COR-L47 (cell line): ENCODE measurements at regions not wholly inside any gene's neighbourhood (a gene's known extent, or its start where the extent isn't known, plus 50 kb on each side); places are given as distances from the start of the nearest gene placed in this dataset.
A peak's percentile ranks its signal among the peaks of the same experiment; 100 is the strongest.
"Not testable (repeated sequence)": the region's sequence is repeated elsewhere in the genome, so short reads cannot be mapped to it uniquely, and the experiment has no call there.

Experiments
- DNase-seq: peaks from one replicate; lab custom pipeline; 2025; lab: John Stamatoyannopoulos, UW

- DNase-seq = no peak
Observed at GRCh38 chr4:81723019-81723884, 251.5 kb upstream of the RASGEF1B start.

DNA sequence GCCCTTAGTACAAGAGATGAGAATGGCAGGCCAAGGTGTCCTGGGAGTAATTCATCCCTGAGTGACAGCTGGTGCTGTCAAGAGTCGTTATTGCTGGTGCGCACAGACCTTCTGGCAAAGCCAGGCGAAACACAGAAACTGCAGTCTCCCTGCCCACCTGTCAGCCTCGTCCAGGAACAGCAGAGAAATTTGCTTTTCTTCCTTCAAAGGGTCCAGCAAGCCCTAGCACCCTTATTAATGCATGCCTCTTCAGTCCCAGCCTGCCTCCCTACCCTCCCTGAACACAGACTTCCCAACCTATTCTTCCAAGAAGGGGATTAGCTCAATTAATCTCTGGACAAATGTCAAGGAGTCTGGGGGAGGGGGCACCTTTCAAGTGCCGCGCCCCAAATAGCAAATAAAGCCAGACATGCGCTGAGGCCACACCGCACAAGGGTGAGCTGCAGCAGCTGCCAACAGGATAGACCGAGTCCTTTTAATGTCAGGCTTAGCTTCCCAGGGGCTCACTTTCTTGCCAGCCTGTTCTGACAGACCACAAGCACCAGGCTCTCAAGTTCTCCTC, 250.7 kb upstream of the RASGEF1B start:
- DNase-seq = no peak

DNA sequence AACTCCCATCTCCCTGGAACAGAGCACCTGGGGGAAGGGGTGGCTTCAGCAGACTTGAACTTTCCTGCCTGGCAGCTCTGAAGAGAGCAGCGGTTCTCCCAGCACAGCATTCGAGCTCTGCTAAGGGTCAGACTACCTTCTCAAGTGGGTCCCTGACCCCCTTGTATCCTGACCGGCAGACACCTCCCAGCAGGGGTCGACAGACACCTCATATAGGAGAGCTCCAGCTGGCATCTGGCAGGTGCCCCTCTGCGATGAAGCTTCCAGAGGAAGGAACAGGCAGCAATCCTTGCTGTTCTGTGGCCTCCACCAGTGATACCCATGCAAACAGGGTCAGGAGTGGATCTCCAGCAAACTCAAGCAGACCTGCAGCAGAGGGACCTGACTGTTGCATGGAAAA, 244.1 kb upstream of the RASGEF1B start:
- no peak for DNase-seq

DNA sequence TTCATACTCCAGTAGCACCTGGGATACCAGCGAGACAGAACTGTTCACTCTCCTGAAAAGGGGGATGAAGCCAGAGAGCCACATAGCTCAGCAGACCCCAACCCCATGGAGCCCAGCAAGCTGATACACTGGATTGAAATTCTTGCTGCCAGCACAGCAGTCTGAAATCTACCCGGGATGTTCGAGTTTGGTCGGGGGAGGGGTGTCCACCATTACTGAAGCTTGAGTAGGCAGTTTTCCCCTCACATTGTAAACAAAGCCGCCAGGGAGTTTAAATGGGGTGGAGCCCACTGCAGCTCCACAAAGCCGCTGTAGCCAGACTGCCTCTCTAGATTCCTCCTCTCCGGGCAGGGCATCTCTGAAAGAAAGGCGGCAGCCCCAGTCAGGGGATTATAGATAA, 243.7 kb upstream of the RASGEF1B start:
- DNase-seq = not testable (repeated sequence)

DNA sequence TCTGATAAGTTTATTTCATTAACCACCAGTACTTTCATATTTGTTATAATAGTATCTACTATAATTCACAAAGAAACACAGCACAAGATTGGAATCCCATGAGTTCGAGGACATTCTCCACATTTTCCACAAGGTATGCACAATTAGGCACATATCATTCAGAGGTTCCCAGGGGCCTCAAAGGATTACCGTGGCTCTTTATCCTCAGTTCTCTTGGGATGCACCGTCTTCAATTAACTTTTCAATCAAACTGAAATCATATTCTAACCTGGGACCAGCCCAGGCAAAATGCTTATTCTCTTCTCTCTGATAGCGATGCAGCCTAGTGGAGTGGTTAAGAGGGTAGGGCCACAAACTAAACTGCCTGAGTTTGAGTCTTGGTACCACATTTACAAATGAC, 242.6 kb upstream of the RASGEF1B start:
- no peak for DNase-seq

GRCh38 chr4:81712714-81713113, 241.0 kb upstream of the RASGEF1B start:
- DNase-seq = no peak

- DNase-seq = no peak
Observed at GRCh38 chr4:81704461-81704860, 232.8 kb upstream of the RASGEF1B start.

GRCh38 chr4:81700189-81700588, 228.5 kb upstream of the RASGEF1B start:
- DNase-seq = no peak

DNA sequence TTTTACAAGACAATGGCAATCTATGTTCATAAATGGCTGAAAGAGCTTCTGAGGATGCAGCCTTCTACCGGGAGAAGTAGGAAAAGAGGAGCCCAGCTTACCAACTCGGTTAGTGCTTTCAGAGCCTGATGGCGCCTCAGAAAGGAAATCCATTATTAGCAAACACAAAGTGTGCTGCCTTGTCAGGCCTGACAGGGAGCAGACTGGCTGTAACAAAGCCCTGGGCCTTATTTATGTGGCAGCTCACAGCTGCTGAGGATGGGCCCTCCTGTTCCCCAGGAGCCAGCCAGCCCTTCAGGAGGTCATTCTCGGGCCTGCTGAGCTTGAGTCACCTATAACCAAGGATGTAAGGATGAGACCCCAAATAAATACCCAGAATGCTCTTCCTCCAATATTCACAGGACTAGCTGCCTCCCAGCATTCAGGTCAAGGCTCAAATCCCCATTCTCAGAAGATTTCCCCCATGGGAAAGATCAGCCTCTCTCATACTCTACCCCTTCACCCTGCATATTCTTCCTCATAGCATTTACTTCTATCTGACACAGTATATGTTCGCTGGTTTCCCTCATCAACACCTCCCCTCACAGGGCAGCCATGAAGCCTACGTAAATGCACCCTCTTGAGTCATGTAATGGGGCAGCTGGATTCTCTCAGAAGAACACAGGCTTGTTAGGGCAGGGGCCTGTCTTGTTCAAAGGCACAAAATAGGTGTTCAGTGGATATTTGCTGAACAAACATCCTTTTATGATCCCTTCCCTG, 227.0 kb upstream of the RASGEF1B start:
- no peak for DNase-seq

DNA sequence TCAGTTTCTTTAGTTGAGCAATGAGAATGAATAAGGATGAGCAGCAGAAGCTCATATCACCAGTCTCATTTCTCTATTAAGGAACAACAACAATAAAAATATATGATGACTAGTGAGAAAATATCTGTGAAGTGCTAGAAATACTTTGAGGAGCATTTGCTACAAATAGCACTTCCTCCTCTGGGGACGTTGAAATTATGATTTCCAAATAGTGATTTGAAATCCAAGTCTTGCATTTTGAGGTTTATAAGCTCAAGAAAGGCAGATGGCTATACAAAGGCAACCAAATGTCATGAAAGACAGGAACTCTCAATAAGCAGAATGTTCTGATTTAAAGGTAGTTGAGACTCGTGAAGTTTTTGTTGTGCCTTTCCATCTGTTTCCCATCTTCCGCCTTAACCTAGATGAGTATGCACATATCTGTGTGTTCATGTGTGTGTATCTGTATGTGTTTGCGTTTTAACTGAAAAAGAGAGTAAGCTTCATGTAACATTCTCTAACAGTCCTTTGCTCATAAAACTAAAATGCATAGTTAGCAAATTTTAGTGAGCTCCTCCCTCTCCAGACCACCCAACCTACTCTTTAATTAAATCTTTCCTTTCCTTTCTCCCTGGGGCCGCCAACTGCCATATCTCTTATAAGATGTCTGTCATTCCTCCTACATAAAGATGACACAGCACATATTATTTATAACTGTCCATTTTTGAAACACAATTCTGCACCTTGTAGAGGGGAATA, 222.6 kb upstream of the RASGEF1B start:
- no peak for DNase-seq

DNA sequence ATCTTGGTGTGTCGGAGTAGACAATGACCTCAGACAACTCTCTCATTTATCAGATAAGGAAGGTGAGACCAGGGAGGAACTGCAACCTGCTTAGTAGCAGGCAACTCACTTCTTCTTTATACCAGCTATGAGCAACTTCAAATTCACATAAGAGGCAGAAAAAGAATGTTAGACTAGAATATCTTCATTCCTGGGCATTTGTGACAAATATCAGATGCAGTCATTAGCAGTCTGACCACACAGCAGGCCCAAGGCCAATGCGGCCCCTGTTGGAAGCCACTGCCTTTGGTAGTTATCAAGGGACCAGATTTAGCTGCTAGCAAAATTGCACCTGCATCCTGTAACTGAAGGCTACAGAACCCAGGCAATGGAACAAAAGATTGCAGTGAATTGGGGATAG, 219.2 kb upstream of the RASGEF1B start:
- no peak for DNase-seq

DNA sequence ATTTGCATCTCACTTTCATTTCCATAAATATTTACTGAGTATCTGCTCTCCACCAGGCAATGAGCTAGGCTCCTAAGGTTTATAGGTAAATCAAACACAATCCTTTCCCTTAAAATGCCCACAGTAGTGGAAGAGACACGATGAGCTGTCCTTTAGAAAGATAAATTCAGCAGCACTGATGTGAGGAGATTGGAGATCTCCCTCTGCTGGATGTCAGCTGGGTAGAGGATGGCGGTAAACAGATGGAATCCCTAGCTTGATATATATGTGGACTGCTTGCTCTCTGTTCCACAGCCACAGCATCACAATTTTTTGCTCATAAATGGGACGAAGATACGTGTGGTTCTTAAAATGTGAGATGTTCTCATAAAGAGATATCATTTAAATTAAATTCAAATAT, 216.4 kb upstream of the RASGEF1B start:
- DNase-seq = no peak

DNA sequence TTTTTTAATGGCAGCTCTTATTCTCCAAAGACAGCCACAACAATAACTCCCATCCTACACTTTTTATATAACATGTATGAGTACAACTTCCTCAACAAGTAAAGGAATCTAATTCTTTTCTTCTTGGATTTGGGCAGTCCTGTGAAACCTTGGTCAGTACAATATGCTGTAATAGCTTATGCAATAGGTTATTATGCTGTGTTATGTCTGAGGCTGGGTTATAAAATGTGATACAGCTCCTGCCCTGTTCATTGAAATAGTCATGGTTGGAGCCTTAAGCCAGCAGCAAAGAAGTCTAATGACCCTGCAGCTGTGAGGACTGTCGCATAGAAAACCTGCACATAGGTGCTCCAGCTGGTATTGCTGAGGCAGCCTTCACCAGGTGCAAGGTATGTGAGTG, 215.8 kb upstream of the RASGEF1B start:
- no peak for DNase-seq

- DNase-seq = no peak
Observed at GRCh38 chr4:81685104-81685503, 213.4 kb upstream of the RASGEF1B start.

DNA sequence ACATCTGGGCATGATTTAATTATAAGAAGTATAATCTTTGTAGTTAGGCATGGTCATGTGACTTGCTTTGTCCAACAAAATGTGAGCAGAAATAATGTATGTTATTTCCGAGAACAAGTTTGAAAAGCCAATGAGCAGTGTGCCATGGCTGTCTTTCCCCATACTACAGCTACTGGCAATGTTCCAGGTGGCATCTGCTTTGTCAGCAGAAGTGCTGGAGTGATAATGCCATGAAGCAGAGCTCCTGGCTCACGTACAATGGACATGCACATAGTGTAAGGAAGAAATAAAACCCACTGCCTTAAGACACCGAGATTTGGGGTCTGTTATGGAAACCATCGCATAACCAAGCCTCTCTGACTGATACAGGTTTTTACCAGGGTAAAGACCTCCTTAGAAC, 212.6 kb upstream of the RASGEF1B start:
- peak; percentile 53 for DNase-seq

DNA sequence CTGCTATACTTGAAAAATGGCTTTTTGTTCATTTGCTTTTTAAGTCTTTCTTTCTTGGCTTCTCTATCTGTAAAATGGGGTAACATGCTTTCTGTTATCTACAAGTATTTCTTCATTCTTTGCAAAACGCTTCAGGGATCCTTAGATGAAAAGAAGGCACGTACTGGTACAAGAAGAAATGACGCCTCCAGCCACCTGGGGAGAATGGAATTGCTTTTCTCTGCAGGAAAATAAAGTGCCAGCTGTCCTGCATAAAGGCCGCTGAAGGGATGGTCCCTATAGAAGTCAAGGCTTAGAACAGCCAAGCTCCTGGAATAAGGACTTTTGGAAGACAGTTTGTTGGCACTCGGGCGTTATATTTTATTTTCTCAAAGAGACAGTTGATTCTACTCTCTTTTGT, 210.8 kb upstream of the RASGEF1B start:
- peak; percentile 72 for DNase-seq

GRCh38 chr4:81679315-81679714, 207.6 kb upstream of the RASGEF1B start:
- DNase-seq = no peak

GRCh38 chr4:81678801-81679200, 207.1 kb upstream of the RASGEF1B start:
- DNase-seq = no peak

DNA sequence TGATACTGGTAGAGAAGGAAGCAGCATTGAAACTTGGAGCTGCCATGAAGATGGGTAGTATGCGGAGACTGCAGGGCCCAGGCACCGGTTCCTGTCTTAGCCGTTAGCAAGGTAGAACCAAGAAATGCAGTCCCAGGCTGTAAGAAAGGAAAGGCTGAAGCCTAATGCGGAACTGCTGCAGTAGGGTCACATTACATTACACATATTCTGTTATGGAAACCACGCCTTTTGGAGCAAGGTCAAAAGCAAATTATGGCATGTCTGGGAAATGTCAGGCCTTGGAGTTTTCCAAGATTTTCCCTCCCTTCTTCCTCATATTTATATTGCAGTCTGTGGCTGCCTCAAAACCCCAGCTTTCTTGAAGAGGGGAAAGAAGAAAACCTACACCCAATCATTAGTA, 204.8 kb upstream of the RASGEF1B start:
- DNase-seq = no peak

GRCh38 chr4:81675791-81676393, 204.2 kb upstream of the RASGEF1B start:
- no peak for DNase-seq

DNA sequence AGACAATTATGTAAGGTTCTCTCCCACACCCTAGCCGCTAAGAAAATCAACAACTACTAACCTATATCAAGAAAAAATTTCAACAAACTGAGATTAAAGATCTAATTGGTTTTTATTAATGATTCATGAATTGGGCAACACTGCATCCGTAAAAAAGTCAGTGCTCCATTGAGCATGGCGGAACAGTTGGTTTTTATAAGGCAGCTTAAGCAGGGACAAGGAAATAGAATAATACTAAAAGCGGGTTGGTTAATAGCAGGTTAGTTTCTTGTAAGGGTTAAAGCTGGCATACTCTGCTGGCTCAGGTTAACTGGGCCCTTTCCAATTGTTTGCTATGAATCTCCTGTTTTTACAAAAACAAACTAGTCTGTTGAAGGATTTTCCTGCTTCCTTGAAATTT, 202.3 kb upstream of the RASGEF1B start:
- no peak for DNase-seq

DNA sequence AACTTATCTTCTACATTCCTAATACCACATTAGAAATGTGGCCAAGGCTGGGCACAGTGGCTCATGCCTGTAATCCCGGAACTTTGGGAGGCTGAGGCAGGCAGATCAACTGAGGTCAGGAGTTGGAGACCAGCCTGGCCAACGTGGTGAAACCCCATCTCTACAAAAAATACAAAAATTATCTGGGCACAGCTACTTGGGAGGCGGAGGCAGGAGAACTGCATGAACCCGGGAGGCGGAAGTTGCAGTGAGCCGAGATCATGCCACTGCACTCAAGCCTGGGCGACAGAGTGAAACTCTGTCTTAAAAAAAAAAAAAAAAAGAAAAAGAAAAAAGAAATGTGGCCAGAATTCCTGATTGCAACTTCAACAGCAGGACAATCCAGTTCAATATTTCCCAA, 196.6 kb upstream of the RASGEF1B start:
- not testable (repeated sequence) for DNase-seq
